ENCODE measurements at regions not wholly inside any gene's neighbourhood (a gene's known extent, or its start where the extent isn't known, plus 50 kb on each side); places are given as distances from the start of the nearest gene placed in this dataset.
A peak's percentile ranks its signal among the peaks of the same experiment; 100 is the strongest.

DNA sequence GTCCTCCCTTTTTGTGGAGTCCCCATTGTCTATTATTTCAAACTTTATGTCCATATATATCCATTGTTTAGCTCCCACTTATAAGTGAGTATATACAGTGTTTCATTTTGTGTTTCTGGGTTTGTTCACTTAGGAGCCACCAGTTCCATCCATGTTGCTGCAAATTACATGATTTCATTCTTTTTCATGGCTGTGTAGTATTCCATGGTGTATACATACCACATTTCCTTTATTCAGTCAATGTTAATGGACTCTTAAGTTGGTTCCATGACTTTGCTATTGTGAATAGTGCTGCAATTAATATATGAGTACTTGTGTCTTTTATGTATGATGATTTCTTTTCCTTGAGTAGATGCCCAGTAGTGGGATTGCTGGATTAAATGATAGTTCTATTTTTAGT is 329.1 kb downstream of the AR start:
- no peak for TF ChIP-seq CTCF (IDR thresholded peaks at IDR 0.05; ENCODE audit: insufficient read depth, low read depth, low read length, missing control alignments)
- DNase-seq (ENCODE audit: low read depth) = no peak
- no peak overlapping the region for H3K4me3 ChIP-seq (ENCODE audit: low read length)

- DNase-seq (ENCODE audit: low read depth) = no peak
- no peak overlapping the region for H3K4me3 ChIP-seq (ENCODE audit: low read length)
- TF ChIP-seq CTCF (IDR thresholded peaks at IDR 0.05; ENCODE audit: insufficient read depth, low read depth, low read length, missing control alignments) = no peak
These were observed 348.6 kb downstream of the AR start for GRCh38 chrX:67892401-67892800.

GRCh38 chrX:67893931-67894330 is 350.1 kb downstream of the AR start:
- no peak for DNase-seq (ENCODE audit: low read depth)
- no peak for TF ChIP-seq CTCF (IDR thresholded peaks at IDR 0.05; ENCODE audit: insufficient read depth, low read depth, low read length, missing control alignments)
- no peak overlapping the region for H3K4me3 ChIP-seq (ENCODE audit: low read length)

- no peak for TF ChIP-seq CTCF (IDR thresholded peaks at IDR 0.05; ENCODE audit: insufficient read depth, low read depth, low read length, missing control alignments)
- DNase-seq (ENCODE audit: low read depth) = no peak
- no peak overlapping the region for H3K4me3 ChIP-seq (ENCODE audit: low read length)
These were observed 373.7 kb downstream of the AR start for GRCh38 chrX:67917421-67918010.

DNA sequence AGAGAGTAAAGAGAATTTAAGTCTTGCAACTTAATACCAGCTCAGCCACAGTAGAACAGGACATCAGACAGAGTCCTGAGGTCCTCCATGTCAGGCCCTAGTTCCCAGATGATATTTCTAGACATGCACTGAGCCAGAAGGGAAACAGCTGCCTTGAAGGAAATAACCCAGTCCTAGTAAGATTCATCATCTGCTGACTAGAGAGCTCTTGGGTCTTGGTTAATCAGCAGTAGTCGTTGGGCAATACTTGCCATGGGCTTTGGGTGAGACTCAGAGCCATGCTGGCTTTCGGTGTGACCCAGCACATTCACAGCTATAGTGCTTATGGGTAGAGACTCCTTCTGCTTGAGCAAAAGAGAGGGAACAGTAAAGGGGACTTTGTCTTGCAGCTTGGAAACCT is 379.1 kb downstream of the AR start:
- H3K4me3 ChIP-seq (ENCODE audit: low read length) = no peak overlapping the region
- peak; percentile 0 for DNase-seq (ENCODE audit: low read depth)
- no peak for TF ChIP-seq CTCF (IDR thresholded peaks at IDR 0.05; ENCODE audit: insufficient read depth, low read depth, low read length, missing control alignments)

- DNase-seq (ENCODE audit: low read depth) = no peak
- no peak for TF ChIP-seq CTCF (IDR thresholded peaks at IDR 0.05; ENCODE audit: insufficient read depth, low read depth, low read length, missing control alignments)
- H3K4me3 ChIP-seq (ENCODE audit: low read length) = no peak overlapping the region
These were observed 395.4 kb downstream of the AR start for GRCh38 chrX:67939270-67939669.

GRCh38 chrX:67949270-67949669 is 405.4 kb downstream of the AR start:
- no peak for DNase-seq (ENCODE audit: low read depth)
- TF ChIP-seq CTCF (IDR thresholded peaks at IDR 0.05; ENCODE audit: insufficient read depth, low read depth, low read length, missing control alignments) = no peak
- H3K4me3 ChIP-seq (ENCODE audit: low read length) = no peak overlapping the region

Measured in epithelial cell of esophagus (primary cell).